HG03135 (cell line): ENCODE measurements at regions not wholly inside any gene's neighbourhood (a gene's known extent, or its start where the extent isn't known, plus 50 kb on each side); places are given as distances from the start of the nearest gene placed in this dataset.

Experiments used
- ATAC-seq: cut with Tn5 transposase; IDR thresholded peaks from one replicate; pipeline ENCODE4 v1.9.1; 2021; ENCODE audit warnings: mild to moderate bottlenecking, moderate library complexity; ENCODE audit not compliant: unreplicated experiment

- ATAC-seq: no peak
These were observed 716.8 kb downstream of the EPHA4 start for GRCh38 chr2:220855296-220855695.

- ATAC-seq: no peak
These were observed 715.6 kb downstream of the EPHA4 start for GRCh38 chr2:220856486-220856885.

- ATAC-seq: no peak
These were observed 714.7 kb downstream of the EPHA4 start for GRCh38 chr2:220857368-220857767.

- ATAC-seq: no peak
These were observed 714.0 kb downstream of the EPHA4 start for GRCh38 chr2:220858101-220858500.

- no peak for ATAC-seq
These were observed 700.2 kb downstream of the EPHA4 start for GRCh38 chr2:220871909-220872308.

GRCh38 chr2:220876080-220876824, 695.9 kb downstream of the EPHA4 start:
- ATAC-seq: no peak

- ATAC-seq: no peak
These were observed 694.6 kb downstream of the EPHA4 start for GRCh38 chr2:220877491-220877890.

GRCh38 chr2:220877897-220878296, 694.2 kb downstream of the EPHA4 start:
- no peak for ATAC-seq

GRCh38 chr2:220880623-220881596, 691.2 kb downstream of the EPHA4 start:
- ATAC-seq: no peak

GRCh38 chr2:220882507-220882906, 689.6 kb downstream of the EPHA4 start:
- no peak for ATAC-seq

- no peak for ATAC-seq
These were observed 686.5 kb downstream of the EPHA4 start for GRCh38 chr2:220885593-220885992.

GRCh38 chr2:220887271-220887870, 684.7 kb downstream of the EPHA4 start:
- no peak for ATAC-seq

GRCh38 chr2:220887876-220888275, 684.2 kb downstream of the EPHA4 start:
- ATAC-seq: no peak

- ATAC-seq: no peak
These were observed 681.2 kb downstream of the EPHA4 start for GRCh38 chr2:220890931-220891330.

GRCh38 chr2:220891405-220891804, 680.7 kb downstream of the EPHA4 start:
- no peak for ATAC-seq

GRCh38 chr2:220892018-220892634, 680.0 kb downstream of the EPHA4 start:
- no peak for ATAC-seq

GRCh38 chr2:220893411-220893810, 678.7 kb downstream of the EPHA4 start:
- ATAC-seq: no peak

- no peak for ATAC-seq
These were observed 678.0 kb downstream of the EPHA4 start for GRCh38 chr2:220894069-220894468.

- no peak for ATAC-seq
These were observed 672.6 kb downstream of the EPHA4 start for GRCh38 chr2:220899492-220899891.

- ATAC-seq: no peak
These were observed 668.1 kb downstream of the EPHA4 start for GRCh38 chr2:220904015-220904414.

- ATAC-seq: no peak
These were observed 658.7 kb downstream of the EPHA4 start for GRCh38 chr2:220913384-220913783.
